ENCODE measurements at regions not wholly inside any gene's neighbourhood (a gene's known extent, or its start where the extent isn't known, plus 50 kb on each side); places are given as distances from the start of the nearest gene placed in this dataset.

GRCh38 chr11:113534625-113535024 lies 59.4 kb upstream of the DRD2 start:
- no peak overlapping the region for H3K4me2 ChIP-seq (ENCODE audit: low read depth, low read length, poor library complexity, severe bottlenecking)
- H3K79me2 ChIP-seq (ENCODE audit: insufficient read depth, low read length), result no peaks in the 10 kb centered on the region
- no peak overlapping the region for H3K9ac ChIP-seq (ENCODE audit: low read depth, low read length, poor library complexity, severe bottlenecking)
- H2AFZ ChIP-seq (ENCODE audit: low read length), result no peak overlapping the region
- H3K36me3 ChIP-seq (ENCODE audit: insufficient read depth, low read length), result no peaks in the 10 kb centered on the region
- no peak overlapping the region for H3K4me3 ChIP-seq (ENCODE audit: low read length, poor library complexity, severe bottlenecking)
- TF ChIP-seq CTCF (conservative IDR thresholded peaks at IDR 0.05; ENCODE audit: low read length) (no peak), EZH2phosphoT487 (IDR thresholded peaks at IDR 0.05; ENCODE audit: borderline replicate concordance) (no peak)
- H3F3A ChIP-seq (ENCODE audit: low read depth), result no peaks in the 10 kb centered on the region
- H3K9me3 ChIP-seq (ENCODE audit: insufficient read depth, low read depth, low read length), result no peaks in the 10 kb centered on the region
- no peaks in the 10 kb centered on the region for H3K27me3 ChIP-seq (ENCODE audit: insufficient read depth, low read length, poor library complexity, severe bottlenecking)
- no peaks in the 10 kb centered on the region for H3K9me2 ChIP-seq (replicated peaks; ENCODE audit: low read depth, low read length)
- H4K20me1 ChIP-seq (ENCODE audit: insufficient read depth, low read length, poor library complexity, severe bottlenecking), result no peaks in the 10 kb centered on the region
- H3K4me1 ChIP-seq (ENCODE audit: insufficient read depth, low read length, poor library complexity, severe bottlenecking), result no peaks in the 10 kb centered on the region

- H2AFZ ChIP-seq (ENCODE audit: low read length), result no peak overlapping the region
- no peak for TF ChIP-seq CTCF (conservative IDR thresholded peaks at IDR 0.05; ENCODE audit: low read length)
- TF ChIP-seq EZH2phosphoT487 (IDR thresholded peaks at IDR 0.05; ENCODE audit: borderline replicate concordance), result no peak
- H3F3A ChIP-seq (ENCODE audit: low read depth), result no peaks in the 10 kb centered on the region
- no peaks in the 10 kb centered on the region for H3K9me3 ChIP-seq (ENCODE audit: insufficient read depth, low read depth, low read length)
- H3K36me3 ChIP-seq (ENCODE audit: insufficient read depth, low read length), result no peaks in the 10 kb centered on the region
- no peak overlapping the region for H3K4me3 ChIP-seq (ENCODE audit: low read length, poor library complexity, severe bottlenecking)
- no peaks in the 10 kb centered on the region for H3K4me1 ChIP-seq (ENCODE audit: insufficient read depth, low read length, poor library complexity, severe bottlenecking)
- no peaks in the 10 kb centered on the region for H4K20me1 ChIP-seq (ENCODE audit: insufficient read depth, low read length, poor library complexity, severe bottlenecking)
- H3K9me2 ChIP-seq (replicated peaks; ENCODE audit: low read depth, low read length), result no peaks in the 10 kb centered on the region
- no peaks in the 10 kb centered on the region for H3K27me3 ChIP-seq (ENCODE audit: insufficient read depth, low read length, poor library complexity, severe bottlenecking)
- no peak overlapping the region for H3K4me2 ChIP-seq (ENCODE audit: low read depth, low read length, poor library complexity, severe bottlenecking)
- no peaks in the 10 kb centered on the region for H3K79me2 ChIP-seq (ENCODE audit: insufficient read depth, low read length)
- no peak overlapping the region for H3K9ac ChIP-seq (ENCODE audit: low read depth, low read length, poor library complexity, severe bottlenecking)
Measured at GRCh38 chr11:113533425-113533698, 58.2 kb upstream of the DRD2 start.

- Histone ChIP-seq H3K27me3 (ENCODE audit: insufficient read depth, low read length, poor library complexity, severe bottlenecking) (no peaks in the 10 kb centered on the region), H3K36me3 (ENCODE audit: insufficient read depth, low read length) (no peaks in the 10 kb centered on the region), H2AFZ (ENCODE audit: low read length) (peak overlapping the region; percentile 68), H3K79me2 (ENCODE audit: insufficient read depth, low read length) (no peaks in the 10 kb centered on the region), H3K9ac (ENCODE audit: low read depth, low read length, poor library complexity, severe bottlenecking) (no peak overlapping the region), H3K4me3 (ENCODE audit: low read length, poor library complexity, severe bottlenecking) (no peak overlapping the region), H3F3A (ENCODE audit: low read depth) (no peaks in the 10 kb centered on the region), H4K20me1 (ENCODE audit: insufficient read depth, low read length, poor library complexity, severe bottlenecking) (no peaks in the 10 kb centered on the region), H3K9me2 (replicated peaks; ENCODE audit: low read depth, low read length) (no peaks in the 10 kb centered on the region), H3K4me1 (ENCODE audit: insufficient read depth, low read length, poor library complexity, severe bottlenecking) (no peaks in the 10 kb centered on the region), H3K4me2 (ENCODE audit: low read depth, low read length, poor library complexity, severe bottlenecking) (no peak overlapping the region), H3K9me3 (ENCODE audit: insufficient read depth, low read depth, low read length) (no peaks in the 10 kb centered on the region)
- no peak for TF ChIP-seq EZH2phosphoT487 (IDR thresholded peaks at IDR 0.05; ENCODE audit: borderline replicate concordance)
- TF ChIP-seq CTCF (conservative IDR thresholded peaks at IDR 0.05; ENCODE audit: low read length), result peak; percentile 95
Measured at GRCh38 chr11:113532697-113533424, 57.7 kb upstream of the DRD2 start.

Data from Loucy (cell line).